ENCODE measurements at regions not wholly inside any gene's neighbourhood (a gene's known extent, or its start where the extent isn't known, plus 50 kb on each side); places are given as distances from the start of the nearest gene placed in this dataset.

DNA sequence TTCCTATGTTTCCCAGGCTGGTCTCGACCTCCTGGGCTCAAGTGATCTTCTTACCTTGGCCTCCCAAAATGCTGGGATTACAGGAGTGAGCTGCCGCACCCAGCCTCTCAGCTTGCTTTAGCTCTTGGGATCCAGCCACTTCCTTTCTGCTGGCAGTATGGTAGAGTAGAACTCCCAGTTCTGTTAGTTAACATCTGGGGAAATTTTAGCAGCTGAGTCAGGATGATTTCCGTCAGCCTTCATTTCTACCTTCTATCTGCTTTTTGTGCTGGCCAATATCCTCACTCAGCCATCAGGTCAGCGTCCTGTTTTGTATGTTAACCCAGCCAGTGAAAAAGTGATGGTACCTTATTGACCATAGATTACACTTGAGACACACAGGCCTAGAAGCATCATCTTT is 59.3 kb upstream of the GPC4 start:
- WGBS, 4 donors = 53 to 81% (median 76%) methylated on average over 3 to 4 of the region's 4 CpGs
- no peaks in the 10 kb centered on the region for H3K4me1 ChIP-seq (replicated peaks in 1 of 2)
- DNase-seq = no peak
- no peak overlapping the region for H3K27ac ChIP-seq
- no peaks in the 10 kb centered on the region for H3K9me3 ChIP-seq (replicated peaks in 1 of 3)
- no peak overlapping the region for H3K4me3 ChIP-seq
- intact Hi-C loops (cut with DNase I) = no loop called here
- H3K27me3 ChIP-seq = peaks cover 12% of the 10 kb centered on the region
- TF ChIP-seq, protein P1, sequence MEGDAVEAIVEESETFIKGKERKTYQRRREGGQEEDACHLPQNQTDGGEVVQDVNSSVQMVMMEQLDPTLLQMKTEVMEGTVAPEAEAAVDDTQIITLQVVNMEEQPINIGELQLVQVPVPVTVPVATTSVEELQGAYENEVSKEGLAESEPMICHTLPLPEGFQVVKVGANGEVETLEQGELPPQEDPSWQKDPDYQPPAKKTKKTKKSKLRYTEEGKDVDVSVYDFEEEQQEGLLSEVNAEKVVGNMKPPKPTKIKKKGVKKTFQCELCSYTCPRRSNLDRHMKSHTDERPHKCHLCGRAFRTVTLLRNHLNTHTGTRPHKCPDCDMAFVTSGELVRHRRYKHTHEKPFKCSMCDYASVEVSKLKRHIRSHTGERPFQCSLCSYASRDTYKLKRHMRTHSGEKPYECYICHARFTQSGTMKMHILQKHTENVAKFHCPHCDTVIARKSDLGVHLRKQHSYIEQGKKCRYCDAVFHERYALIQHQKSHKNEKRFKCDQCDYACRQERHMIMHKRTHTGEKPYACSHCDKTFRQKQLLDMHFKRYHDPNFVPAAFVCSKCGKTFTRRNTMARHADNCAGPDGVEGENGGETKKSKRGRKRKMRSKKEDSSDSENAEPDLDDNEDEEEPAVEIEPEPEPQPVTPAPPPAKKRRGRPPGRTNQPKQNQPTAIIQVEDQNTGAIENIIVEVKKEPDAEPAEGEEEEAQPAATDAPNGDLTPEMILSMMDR (IDR thresholded peaks at IDR 0.05) = no peak
- no peak for TF ChIP-seq POLR2A (IDR thresholded peaks at IDR 0.05)
- H3K36me3 ChIP-seq (replicated peaks in 1 of 2) = no peaks in the 10 kb centered on the region

DNA sequence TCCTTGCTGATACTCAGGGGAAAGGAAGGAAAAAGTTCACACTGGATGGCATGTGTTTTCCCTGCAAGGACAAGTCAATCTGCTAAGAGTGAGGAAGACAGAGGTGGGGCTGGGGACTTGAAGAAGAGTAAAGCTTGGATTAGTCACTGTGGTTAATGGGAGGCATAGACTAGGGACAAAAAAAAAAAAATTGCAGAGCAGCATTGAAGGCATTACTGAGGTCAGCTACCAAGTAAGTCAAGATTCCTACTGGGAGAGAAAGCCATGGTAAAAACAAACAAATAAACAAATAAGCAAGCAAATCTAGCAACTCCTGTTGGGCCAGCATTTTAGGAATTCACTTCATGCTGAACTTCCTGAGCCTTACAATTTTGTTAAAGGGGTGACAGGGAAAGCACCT is 58.2 kb upstream of the GPC4 start:
- intact Hi-C loops (cut with DNase I) = no loop called here
- DNase-seq = no peak
- TF ChIP-seq, protein P1 (IDR thresholded peaks at IDR 0.05) = no peak
- TF ChIP-seq POLR2A (IDR thresholded peaks at IDR 0.05) = no peak

DNA sequence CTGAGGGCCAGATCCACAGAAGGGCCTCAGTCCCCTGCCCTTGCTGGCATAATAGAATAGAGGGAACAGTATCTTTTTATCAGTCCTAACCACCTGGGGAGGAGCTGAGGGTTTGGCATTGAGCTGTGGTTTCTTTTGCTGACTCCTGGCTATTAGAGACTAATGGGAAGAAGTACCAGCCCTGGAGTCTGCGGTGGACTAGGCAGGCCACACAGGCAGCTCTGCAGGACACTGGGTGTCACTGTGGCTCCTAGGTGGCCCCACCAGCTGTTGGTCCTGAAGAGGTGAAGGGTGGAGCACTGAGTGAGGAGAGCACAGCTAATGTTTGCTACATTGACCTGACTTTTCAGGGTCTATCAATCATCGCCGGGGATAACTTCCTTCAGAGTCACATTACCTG is 52.8 kb upstream of the GPC4 start:
- Histone ChIP-seq H3K36me3 (replicated peaks in 1 of 2) (no peaks in the 10 kb centered on the region), H3K9me3 (replicated peaks in 1 of 3) (no peaks in the 10 kb centered on the region), H3K27ac (no peak overlapping the region), H3K27me3 (peaks cover 21% of the 10 kb centered on the region), H3K4me3 (no peak overlapping the region), H3K4me1 (replicated peaks in 1 of 2) (no peaks in the 10 kb centered on the region)
- TF ChIP-seq, protein P1 (IDR thresholded peaks at IDR 0.05) = no peak
- no peak for TF ChIP-seq POLR2A (IDR thresholded peaks at IDR 0.05)
- DNase-seq = no peak
- 33 to 81% (median 69%) methylated on average over 2 to 3 of the region's 3 CpGs for WGBS, 4 donors
- intact Hi-C loops (cut with DNase I) = no loop called here

More for the DNA sequence above, 58.2 kb upstream of the GPC4 start:
- Histone ChIP-seq H3K36me3 (replicated peaks in 1 of 2) (no peaks in the 10 kb centered on the region), H3K27me3 (peaks cover 12% of the 10 kb centered on the region), H3K4me1 (replicated peaks in 1 of 2) (no peaks in the 10 kb centered on the region), H3K4me3 (no peak overlapping the region), H3K27ac (no peak overlapping the region), H3K9me3 (replicated peaks in 1 of 3) (no peaks in the 10 kb centered on the region)

DNA sequence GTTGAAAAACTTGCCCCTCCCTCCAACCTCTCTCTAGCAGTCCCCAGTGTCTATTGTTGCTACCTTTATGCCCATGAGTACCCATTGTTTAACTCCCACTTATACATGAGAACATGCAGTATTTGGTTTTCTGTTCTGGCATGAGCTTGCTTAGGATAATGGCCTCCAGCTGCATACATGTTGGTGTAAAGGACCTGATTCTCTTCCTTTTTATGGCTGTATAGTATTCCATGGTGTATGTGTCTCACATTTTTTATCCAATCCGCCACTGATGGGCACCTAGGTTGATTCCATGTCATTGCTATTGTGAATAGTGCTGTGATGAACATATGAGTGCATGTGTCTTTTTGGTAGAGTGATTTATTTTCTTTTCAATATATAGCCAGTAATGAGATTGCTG is 50.0 kb upstream of the GPC4 start:
- Histone ChIP-seq H3K4me1 (replicated peaks in 1 of 2) (no peaks in the 10 kb centered on the region), H3K27me3 (peaks cover 9% of the 10 kb centered on the region), H3K36me3 (replicated peaks in 1 of 2) (no peaks in the 10 kb centered on the region), H3K9me3 (replicated peaks in 1 of 3) (no peaks in the 10 kb centered on the region), H3K27ac (no peak overlapping the region), H3K4me3 (no peak overlapping the region)
- 75 to 85% (median 79%) methylated on average over 1 of the region's 1 CpG for WGBS, 4 donors
- no peak for TF ChIP-seq POLR2A (IDR thresholded peaks at IDR 0.05)
- TF ChIP-seq, protein P1 (IDR thresholded peaks at IDR 0.05) = no peak
- no peak for DNase-seq
- intact Hi-C loops (cut with DNase I) = no loop called here

Measured in adrenal gland (tissue), 9 donors.